ENCODE measurements at regions not wholly inside any gene's neighbourhood (a gene's known extent, or its start where the extent isn't known, plus 50 kb on each side); places are given as distances from the start of the nearest gene placed in this dataset.

- TF ChIP-seq EZH2phosphoT487 (IDR thresholded peaks at IDR 0.05; ENCODE audit: insufficient read depth, low read depth) = no peak
- no peak for TF ChIP-seq EZH2 (IDR thresholded peaks at IDR 0.05; ENCODE audit: insufficient read depth, poor library complexity, severe bottlenecking)
Measured at GRCh38 chr4:77375866-77376607, 219.0 kb downstream of the CCNG2 start.

Measured in GM23248 (cell line).